ENCODE measurements at regions not wholly inside any gene's neighbourhood (a gene's known extent, or its start where the extent isn't known, plus 50 kb on each side); places are given as distances from the start of the nearest gene placed in this dataset.

GRCh38 chr2:239605409-239605808, 204.6 kb upstream of the HDAC4 start:
- no peak overlapping the region for H3K9ac ChIP-seq (ENCODE audit: insufficient read depth, low read length)
- no peaks in the 10 kb centered on the region for H3K79me2 ChIP-seq (ENCODE audit: control insufficient read depth, insufficient read depth, low read length)
- H3K36me3 ChIP-seq (ENCODE audit: control insufficient read depth, insufficient read depth, low read length), result no peaks in the 10 kb centered on the region
- DNase-seq (ENCODE audit: low read depth in 2 of 2), result no peak
- no peak overlapping the region for H3K4me2 ChIP-seq (ENCODE audit: extremely low read depth, insufficient read depth, low read length)
- H3K27ac ChIP-seq (ENCODE audit: insufficient read depth, low read length), result no peak overlapping the region
- H3K4me3 ChIP-seq (replicated peaks in 1 of 4; ENCODE audit: control extremely low read depth in 1 of 4, insufficient read depth in 1 of 4, low read depth in 3 of 4, low read length in 4 of 4), result no peak overlapping the region
- no peaks in the 10 kb centered on the region for H4K20me1 ChIP-seq (ENCODE audit: control insufficient read depth, extremely low read depth, insufficient read depth, low read length)
- H2AFZ ChIP-seq (ENCODE audit: low read length), result no peak overlapping the region
- no peaks in the 10 kb centered on the region for H3K4me1 ChIP-seq (ENCODE audit: control insufficient read depth, extremely low read depth, insufficient read depth, low read length)
- H3K27me3 ChIP-seq (ENCODE audit: control insufficient read depth, insufficient read depth, low read length), result no peaks in the 10 kb centered on the region
- H3K9me3 ChIP-seq (ENCODE audit: control insufficient read depth, insufficient read depth, low read depth, low read length), result no peaks in the 10 kb centered on the region
- TF ChIP-seq, protein P1, sequence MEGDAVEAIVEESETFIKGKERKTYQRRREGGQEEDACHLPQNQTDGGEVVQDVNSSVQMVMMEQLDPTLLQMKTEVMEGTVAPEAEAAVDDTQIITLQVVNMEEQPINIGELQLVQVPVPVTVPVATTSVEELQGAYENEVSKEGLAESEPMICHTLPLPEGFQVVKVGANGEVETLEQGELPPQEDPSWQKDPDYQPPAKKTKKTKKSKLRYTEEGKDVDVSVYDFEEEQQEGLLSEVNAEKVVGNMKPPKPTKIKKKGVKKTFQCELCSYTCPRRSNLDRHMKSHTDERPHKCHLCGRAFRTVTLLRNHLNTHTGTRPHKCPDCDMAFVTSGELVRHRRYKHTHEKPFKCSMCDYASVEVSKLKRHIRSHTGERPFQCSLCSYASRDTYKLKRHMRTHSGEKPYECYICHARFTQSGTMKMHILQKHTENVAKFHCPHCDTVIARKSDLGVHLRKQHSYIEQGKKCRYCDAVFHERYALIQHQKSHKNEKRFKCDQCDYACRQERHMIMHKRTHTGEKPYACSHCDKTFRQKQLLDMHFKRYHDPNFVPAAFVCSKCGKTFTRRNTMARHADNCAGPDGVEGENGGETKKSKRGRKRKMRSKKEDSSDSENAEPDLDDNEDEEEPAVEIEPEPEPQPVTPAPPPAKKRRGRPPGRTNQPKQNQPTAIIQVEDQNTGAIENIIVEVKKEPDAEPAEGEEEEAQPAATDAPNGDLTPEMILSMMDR (conservative IDR thresholded peaks at IDR 0.05 in 1 of 2, IDR thresholded peaks at IDR 0.05 in 1 of 2; ENCODE audit: low read depth in 1 of 2, low read length in 2 of 2), result no peak
- TF ChIP-seq EZH2 (IDR thresholded peaks at IDR 0.05; ENCODE audit: low read length, missing control alignments), result no peak

DNA sequence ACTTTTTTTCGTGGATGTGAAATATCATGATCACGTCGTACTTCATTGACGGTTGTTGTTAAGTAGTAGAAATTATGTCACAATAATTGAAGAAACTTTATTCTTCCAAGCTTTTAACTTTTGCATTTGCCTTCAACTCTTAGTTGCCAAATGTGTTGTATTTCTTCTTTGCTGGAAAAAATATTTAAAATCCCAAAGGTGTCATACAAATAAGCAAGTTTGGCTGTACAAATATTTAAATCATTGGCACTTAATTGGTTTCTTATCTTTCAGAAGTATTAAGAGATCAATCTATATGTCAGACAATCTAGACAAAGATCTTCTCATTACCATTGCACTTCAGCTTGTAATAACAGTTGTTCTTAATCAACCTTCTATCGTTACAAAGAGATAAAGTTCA, 204.0 kb upstream of the HDAC4 start:
- Histone ChIP-seq H3K79me2 (ENCODE audit: control insufficient read depth, insufficient read depth, low read length) (no peaks in the 10 kb centered on the region), H2AFZ (ENCODE audit: low read length) (no peak overlapping the region), H3K27me3 (ENCODE audit: control insufficient read depth, insufficient read depth, low read length) (no peaks in the 10 kb centered on the region), H3K27ac (ENCODE audit: insufficient read depth, low read length) (no peak overlapping the region), H3K9me3 (ENCODE audit: control insufficient read depth, insufficient read depth, low read depth, low read length) (no peaks in the 10 kb centered on the region), H3K4me3 (replicated peaks in 1 of 4; ENCODE audit: control extremely low read depth in 1 of 4, insufficient read depth in 1 of 4, low read depth in 3 of 4, low read length in 4 of 4) (no peak overlapping the region), H3K4me2 (ENCODE audit: extremely low read depth, insufficient read depth, low read length) (no peak overlapping the region), H3K9ac (ENCODE audit: insufficient read depth, low read length) (no peak overlapping the region), H3K36me3 (ENCODE audit: control insufficient read depth, insufficient read depth, low read length) (no peaks in the 10 kb centered on the region), H4K20me1 (ENCODE audit: control insufficient read depth, extremely low read depth, insufficient read depth, low read length) (no peaks in the 10 kb centered on the region), H3K4me1 (ENCODE audit: control insufficient read depth, extremely low read depth, insufficient read depth, low read length) (no peaks in the 10 kb centered on the region)
- no peak for TF ChIP-seq EZH2 (IDR thresholded peaks at IDR 0.05; ENCODE audit: low read length, missing control alignments)
- TF ChIP-seq, protein P1 (conservative IDR thresholded peaks at IDR 0.05 in 1 of 2, IDR thresholded peaks at IDR 0.05 in 1 of 2; ENCODE audit: low read depth in 1 of 2, low read length in 2 of 2), result no peak
- DNase-seq (ENCODE audit: low read depth in 2 of 2), result no peak

DNA sequence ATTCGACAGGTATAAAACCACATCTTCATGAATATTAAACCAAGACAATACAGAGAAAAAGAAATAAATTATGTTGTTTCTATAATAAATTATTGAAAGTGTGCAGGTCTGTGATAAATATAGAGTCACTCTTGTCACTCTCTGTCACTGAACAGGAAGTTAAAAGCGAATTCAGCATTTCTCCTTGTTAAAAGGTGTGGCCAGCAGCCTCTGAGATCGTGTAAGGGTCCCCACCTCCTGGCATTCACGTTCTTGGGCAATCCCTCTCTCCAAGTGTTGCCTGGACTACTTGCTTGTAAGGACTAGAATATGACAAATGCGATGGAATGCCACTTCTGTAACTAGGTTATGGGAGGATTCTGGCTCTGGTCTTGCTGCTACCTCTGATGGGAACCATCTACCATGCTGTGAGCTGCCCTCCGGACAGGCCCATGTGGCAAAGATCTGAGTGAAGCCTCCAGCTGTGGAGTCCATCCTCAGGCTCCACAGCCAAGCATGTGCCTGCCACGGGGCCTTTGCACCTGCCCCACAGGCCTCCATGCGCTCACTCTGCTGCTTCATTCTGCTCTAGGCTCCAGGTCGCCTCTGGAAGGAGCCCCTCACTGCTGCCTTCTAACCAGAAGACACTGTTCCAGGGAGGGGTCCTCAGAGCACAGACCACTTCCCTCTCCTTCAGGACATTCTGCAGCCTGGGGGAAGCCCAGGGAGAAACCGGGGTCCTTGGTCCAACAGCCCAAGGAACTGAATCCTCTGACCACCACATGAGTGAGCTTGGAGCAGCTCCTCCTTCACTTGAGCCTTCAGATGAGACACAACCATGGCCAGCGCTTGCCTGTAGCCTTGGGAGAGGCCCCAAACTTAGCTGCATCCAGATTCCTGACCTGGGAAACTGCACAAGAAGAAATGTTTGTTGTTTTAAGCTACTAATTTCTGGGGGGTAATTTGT, 202.9 kb upstream of the HDAC4 start:
- Histone ChIP-seq H3K9ac (ENCODE audit: insufficient read depth, low read length) (no peak overlapping the region), H3K4me2 (ENCODE audit: extremely low read depth, insufficient read depth, low read length) (no peak overlapping the region), H3K79me2 (ENCODE audit: control insufficient read depth, insufficient read depth, low read length) (no peaks in the 10 kb centered on the region), H2AFZ (ENCODE audit: low read length) (no peak overlapping the region), H3K9me3 (ENCODE audit: control insufficient read depth, insufficient read depth, low read depth, low read length) (no peaks in the 10 kb centered on the region), H3K4me1 (ENCODE audit: control insufficient read depth, extremely low read depth, insufficient read depth, low read length) (no peaks in the 10 kb centered on the region), H3K36me3 (ENCODE audit: control insufficient read depth, insufficient read depth, low read length) (no peaks in the 10 kb centered on the region), H3K27me3 (ENCODE audit: control insufficient read depth, insufficient read depth, low read length) (no peaks in the 10 kb centered on the region), H3K27ac (ENCODE audit: insufficient read depth, low read length) (no peak overlapping the region), H3K4me3 (replicated peaks in 1 of 4; ENCODE audit: control extremely low read depth in 1 of 4, insufficient read depth in 1 of 4, low read depth in 3 of 4, low read length in 4 of 4) (no peak overlapping the region), H4K20me1 (ENCODE audit: control insufficient read depth, extremely low read depth, insufficient read depth, low read length) (no peaks in the 10 kb centered on the region)
- TF ChIP-seq, protein P1 (conservative IDR thresholded peaks at IDR 0.05 in 1 of 2, IDR thresholded peaks at IDR 0.05 in 1 of 2; ENCODE audit: low read depth in 1 of 2, low read length in 2 of 2), result no peak
- TF ChIP-seq EZH2 (IDR thresholded peaks at IDR 0.05; ENCODE audit: low read length, missing control alignments), result no peak
- DNase-seq (ENCODE audit: low read depth in 2 of 2), result no peak
